Gastrocnemius medialis (tissue), 4 donors: ENCODE measurements at regions not wholly inside any gene's neighbourhood (a gene's known extent, or its start where the extent isn't known, plus 50 kb on each side); places are given as distances from the start of the nearest gene placed in this dataset.

ENCODE experiments used
- ATAC-seq, 2 donors: fragments of 150-250 bp; one replicate each; pipeline ENCODE4 v1.9.1; 2016
- DNase-seq, 2 donors: peaks; one replicate each; pipeline ENCODE4 v3.0.0-alpha.2; 2019
- H3K27ac ChIP-seq, 4 donors: fragments of 200-600 bp; sonication (generic); 1 replicate in 1 of 4; 2 replicates in 3 of 4; pipeline ENCODE4 v1.5.1; 2016 to 2018; ENCODE audit warnings: mild to moderate bottlenecking in 2 of 4, moderate library complexity in 1 of 4
- H3K27me3 ChIP-seq, 3 donors: fragments of 200-600 bp; sonication (generic) in 2 of 3; 1 replicate in 1 of 3; 2 replicates in 2 of 3; pipeline versions ENCODE4 v1.5.1 to v1.6.0; 2016 to 2019; ENCODE audit warnings: mild to moderate bottlenecking in 1 of 3, moderate library complexity in 1 of 3
- H3K36me3 ChIP-seq, 2 donors: fragments of 200-600 bp; sonication (generic) in 1 of 2; one replicate each; pipeline ENCODE4 v1.5.1; 2017 to 2018
- H3K4me1 ChIP-seq, 2 donors: fragments of 200-600 bp; sonication (generic) in 1 of 2; one replicate each; pipeline ENCODE4 v1.5.1; 2016 to 2017; ENCODE audit warnings: mild to moderate bottlenecking in 2 of 2
- H3K4me3 ChIP-seq, 4 donors: fragments of 200-600 bp; sonication (generic) in 3 of 4; 1 replicate in 1 of 4; 2 replicates in 3 of 4; pipeline ENCODE4 v1.5.1; 2016 to 2019; ENCODE audit warnings: mild to moderate bottlenecking in 2 of 4
- H3K9me3 ChIP-seq, 3 donors: fragments of 200-600 bp; sonication (generic) in 2 of 3; 1 replicate in 1 of 3; 2 replicates in 2 of 3; pipeline ENCODE4 v1.5.1; 2016 to 2019
- CTCF ChIP-seq, 5 experiments: fragments of 450-650 bp in 3 of 5; fragments of 200-600 bp in 2 of 5; sonication (generic) in 2 of 5; IDR thresholded peaks in 4 of 5; conservative IDR thresholded peaks in 1 of 5; 1 replicate in 4 of 5; 2 replicates in 1 of 5; pipeline ENCODE4 v1.5.1; 2016 to 2019; ENCODE audit warnings: antibody characterized with exemption in 5 of 5, mild to moderate bottlenecking in 3 of 5, moderate library complexity in 3 of 5
- POLR2A ChIP-seq, 2 donors: fragments of 450-650 bp; IDR thresholded peaks; one replicate each; pipeline ENCODE4 v1.6.1; 2017; ENCODE audit warnings: antibody characterized with exemption in 2 of 2, mild to moderate bottlenecking in 2 of 2, moderate library complexity in 2 of 2
- in situ Hi-C, 4 donors: fragments of 200-750 bp; cut with MboI; loops; one replicate each; pipeline versions ENCODE4 v1.15.0 to v1.8.0; 2017; ENCODE audit warnings: low sequenced_read_pairs in 4 of 4
- intact Hi-C: fragments of 100-400 bp; cut with DNase I; formaldehyde crosslinking; loops from one replicate; pipeline ENCODE4 v1.15.1; 2023; ENCODE audit warnings: low total_unique reads

DNA sequence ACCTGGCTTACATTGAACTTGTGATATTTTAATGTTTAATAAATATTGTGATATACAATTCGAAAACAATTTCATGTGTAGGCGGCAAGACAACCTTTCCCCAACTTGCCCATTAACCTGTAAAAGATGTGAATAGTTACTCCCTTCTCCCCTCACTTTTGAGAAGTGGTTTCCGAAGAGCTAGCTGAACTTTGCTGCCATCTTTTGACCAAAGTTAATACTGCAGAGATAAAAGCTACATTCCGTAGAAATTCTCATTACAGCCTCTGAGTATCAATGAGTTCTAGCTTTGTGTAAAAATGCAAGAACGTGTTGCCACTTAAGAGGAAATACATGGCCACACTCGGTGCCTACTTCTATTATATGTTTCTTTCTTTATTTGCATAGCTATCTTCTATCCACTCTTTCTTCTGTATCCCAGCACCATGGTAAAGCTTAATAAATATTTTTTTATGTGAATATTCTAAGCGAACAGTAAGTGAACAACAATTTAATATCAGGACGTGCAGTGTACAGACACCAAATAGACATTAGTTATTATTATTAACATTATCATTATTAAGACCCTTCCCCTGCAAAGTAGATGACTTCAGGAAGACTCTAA is 105.1 kb upstream of the TMEM260 start:
- TF ChIP-seq CTCF (IDR thresholded peaks at IDR 0.05 in 4 of 5, conservative IDR thresholded peaks at IDR 0.05 in 1 of 5) (peak; percentile 47 to 84 (median 63)), POLR2A (IDR thresholded peaks at IDR 0.05) (no peak)
- H3K4me1 ChIP-seq, result no peaks in the 10 kb centered on the region
- no peaks in the 10 kb centered on the region for H3K9me3 ChIP-seq
- in situ Hi-C loops (loop anchor here (10.0 to 25.0 kb wide), 8 partner anchors 713 to 1262 kb away; partner anchors contain the start of gene TBPL2 (in 4 of the 4)), intact Hi-C loops (loop anchor here (2.0 kb wide), 1 partner anchor 1036 kb away; no protein-coding TSS in a partner anchor)
- DNase-seq (no peak), ATAC-seq (peak in 1 of 2 donors; percentile 39)
- no peak overlapping the region for H3K4me3 ChIP-seq
- no peaks in the 10 kb centered on the region for H3K36me3 ChIP-seq
- H3K27ac ChIP-seq, result no peak overlapping the region
- H3K27me3 ChIP-seq, result no peaks in the 10 kb centered on the region

GRCh38 chr14:56482310-56482911 is 97.2 kb upstream of the TMEM260 start:
- no peaks in the 10 kb centered on the region for H3K4me1 ChIP-seq
- no peaks in the 10 kb centered on the region for H3K36me3 ChIP-seq
- TF ChIP-seq CTCF (IDR thresholded peaks at IDR 0.05 in 4 of 5, conservative IDR thresholded peaks at IDR 0.05 in 1 of 5) (no peak), POLR2A (IDR thresholded peaks at IDR 0.05) (no peak)
- DNase-seq (no peak), ATAC-seq (no peak)
- intact Hi-C loops, result no loop called here
- no peak overlapping the region for H3K27ac ChIP-seq
- H3K4me3 ChIP-seq, result no peak overlapping the region
- H3K9me3 ChIP-seq, result no peaks in the 10 kb centered on the region
- in situ Hi-C loops, result loop anchor here (25.0 kb wide), 4 partner anchors 705 to 1270 kb away; partner anchors contain the start of gene TBPL2 (in 3 of the 4)
- no peaks in the 10 kb centered on the region for H3K27me3 ChIP-seq

- no peak for ATAC-seq
- in situ Hi-C loops, result loop anchor here (25.0 kb wide), 4 partner anchors 700 to 1275 kb away; partner anchors contain the start of gene TBPL2 (in 3 of the 4)
- Histone ChIP-seq H3K27ac (no peak overlapping the region), H3K4me1 (no peaks in the 10 kb centered on the region), H3K27me3 (no peaks in the 10 kb centered on the region), H3K4me3 (no peak overlapping the region), H3K36me3 (no peaks in the 10 kb centered on the region), H3K9me3 (no peaks in the 10 kb centered on the region)
- intact Hi-C loops, result no loop called here
- TF ChIP-seq CTCF (IDR thresholded peaks at IDR 0.05 in 4 of 5, conservative IDR thresholded peaks at IDR 0.05 in 1 of 5) (no peak), POLR2A (IDR thresholded peaks at IDR 0.05) (no peak)
- DNase-seq, result no peak
These were observed 92.4 kb upstream of the TMEM260 start for GRCh38 chr14:56487090-56487667.

DNA sequence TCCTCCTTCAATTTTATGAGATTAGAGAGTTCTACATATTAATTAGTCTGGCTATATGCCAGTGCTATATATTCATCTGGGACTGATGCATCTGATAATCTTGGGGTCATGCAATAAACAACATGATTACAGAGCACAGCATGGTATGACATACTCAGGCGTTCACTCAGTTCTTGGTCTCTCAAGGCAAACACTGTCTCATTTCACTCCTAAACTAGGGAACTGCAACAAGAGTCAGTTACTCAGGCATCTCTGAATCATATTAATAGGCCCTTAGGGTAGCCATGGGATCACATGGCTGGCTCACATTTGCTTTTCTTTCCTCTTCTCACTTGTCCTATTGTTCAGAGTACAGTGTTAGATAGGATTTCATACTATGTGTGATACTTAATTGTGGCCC is 91.8 kb upstream of the TMEM260 start:
- H3K27me3 ChIP-seq, result no peaks in the 10 kb centered on the region
- DNase-seq (no peak), ATAC-seq (no peak)
- in situ Hi-C loops, result loop anchor here (25.0 kb wide), 4 partner anchors 700 to 1275 kb away; partner anchors contain the start of gene TBPL2 (in 3 of the 4)
- no peaks in the 10 kb centered on the region for H3K9me3 ChIP-seq
- no peaks in the 10 kb centered on the region for H3K4me1 ChIP-seq
- TF ChIP-seq CTCF (IDR thresholded peaks at IDR 0.05 in 4 of 5, conservative IDR thresholded peaks at IDR 0.05 in 1 of 5) (no peak), POLR2A (IDR thresholded peaks at IDR 0.05) (no peak)
- intact Hi-C loops, result no loop called here
- no peak overlapping the region for H3K4me3 ChIP-seq
- no peak overlapping the region for H3K27ac ChIP-seq
- H3K36me3 ChIP-seq, result no peaks in the 10 kb centered on the region
